ENCODE measurements at regions not wholly inside any gene's neighbourhood (a gene's known extent, or its start where the extent isn't known, plus 50 kb on each side); places are given as distances from the start of the nearest gene placed in this dataset.

DNA sequence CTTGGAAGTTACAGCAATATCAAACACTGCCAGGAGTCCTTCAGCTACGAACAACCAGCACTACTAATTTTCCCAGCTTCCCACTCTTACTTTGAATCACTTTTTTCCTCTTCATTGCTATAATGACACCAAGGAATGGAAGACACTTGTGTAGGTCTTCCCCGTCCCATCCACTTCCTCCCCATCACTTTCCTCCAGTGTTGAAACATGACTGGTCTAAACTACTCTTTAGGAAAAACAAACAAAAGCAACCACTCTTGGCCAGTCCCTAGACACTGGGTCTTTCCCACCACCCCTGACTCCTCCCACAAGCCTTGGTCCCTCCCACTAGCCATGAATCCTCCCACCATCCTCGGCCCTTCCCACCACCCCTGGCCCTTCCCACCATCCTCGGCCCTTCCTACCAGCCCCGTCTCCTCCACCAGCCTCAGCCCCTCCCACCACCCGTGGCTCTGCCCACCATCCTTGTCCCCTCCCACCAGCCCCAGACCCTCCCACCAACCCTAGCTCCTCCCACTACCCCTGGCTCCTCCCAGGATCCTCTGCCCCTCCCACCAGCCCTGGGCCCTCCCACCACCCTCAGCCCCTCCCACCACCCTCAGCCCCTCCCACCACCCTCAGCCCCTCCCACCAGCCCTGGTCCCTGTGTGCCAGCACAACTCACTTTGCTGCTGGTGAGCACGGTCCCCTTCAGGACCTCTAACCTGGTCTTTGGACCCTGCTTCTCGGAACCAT, 68.5 kb downstream of the CXCL12 start:
- Histone ChIP-seq H3K27me3 (replicated peaks in 1 of 7) (peaks cover 0 to 23% (median 0%) of the 10 kb centered on the region in 7 donors), H3K9me3 (no peaks in the 10 kb centered on the region), H3K27ac (no peak overlapping the region), H3K4me1 (peaks cover 0 to 11% (median 2%) of the 10 kb centered on the region in 6 donors), H3K4me3 (no peak overlapping the region), H3K36me3 (no peaks in the 10 kb centered on the region)
- WGBS, 5 donors = 75 to 87% (median 82%) methylated on average over 8 of the region's 8 CpGs
- intact Hi-C loops (cut with DNase I; ENCODE audit: low total_unique reads) = loop anchor here (10.0 kb wide), 1 partner anchor 632 kb away; no protein-coding TSS in a partner anchor
- TF ChIP-seq, protein P1, sequence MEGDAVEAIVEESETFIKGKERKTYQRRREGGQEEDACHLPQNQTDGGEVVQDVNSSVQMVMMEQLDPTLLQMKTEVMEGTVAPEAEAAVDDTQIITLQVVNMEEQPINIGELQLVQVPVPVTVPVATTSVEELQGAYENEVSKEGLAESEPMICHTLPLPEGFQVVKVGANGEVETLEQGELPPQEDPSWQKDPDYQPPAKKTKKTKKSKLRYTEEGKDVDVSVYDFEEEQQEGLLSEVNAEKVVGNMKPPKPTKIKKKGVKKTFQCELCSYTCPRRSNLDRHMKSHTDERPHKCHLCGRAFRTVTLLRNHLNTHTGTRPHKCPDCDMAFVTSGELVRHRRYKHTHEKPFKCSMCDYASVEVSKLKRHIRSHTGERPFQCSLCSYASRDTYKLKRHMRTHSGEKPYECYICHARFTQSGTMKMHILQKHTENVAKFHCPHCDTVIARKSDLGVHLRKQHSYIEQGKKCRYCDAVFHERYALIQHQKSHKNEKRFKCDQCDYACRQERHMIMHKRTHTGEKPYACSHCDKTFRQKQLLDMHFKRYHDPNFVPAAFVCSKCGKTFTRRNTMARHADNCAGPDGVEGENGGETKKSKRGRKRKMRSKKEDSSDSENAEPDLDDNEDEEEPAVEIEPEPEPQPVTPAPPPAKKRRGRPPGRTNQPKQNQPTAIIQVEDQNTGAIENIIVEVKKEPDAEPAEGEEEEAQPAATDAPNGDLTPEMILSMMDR (IDR thresholded peaks at IDR 0.05 in 8 of 11, conservative IDR thresholded peaks at IDR 0.05 in 3 of 11) = no peak
- no peak for TF ChIP-seq POLR2A (IDR thresholded peaks at IDR 0.05)
- TF ChIP-seq POLR2AphosphoS5 (IDR thresholded peaks at IDR 0.05) = no peak
- no peak for DNase-seq

DNA sequence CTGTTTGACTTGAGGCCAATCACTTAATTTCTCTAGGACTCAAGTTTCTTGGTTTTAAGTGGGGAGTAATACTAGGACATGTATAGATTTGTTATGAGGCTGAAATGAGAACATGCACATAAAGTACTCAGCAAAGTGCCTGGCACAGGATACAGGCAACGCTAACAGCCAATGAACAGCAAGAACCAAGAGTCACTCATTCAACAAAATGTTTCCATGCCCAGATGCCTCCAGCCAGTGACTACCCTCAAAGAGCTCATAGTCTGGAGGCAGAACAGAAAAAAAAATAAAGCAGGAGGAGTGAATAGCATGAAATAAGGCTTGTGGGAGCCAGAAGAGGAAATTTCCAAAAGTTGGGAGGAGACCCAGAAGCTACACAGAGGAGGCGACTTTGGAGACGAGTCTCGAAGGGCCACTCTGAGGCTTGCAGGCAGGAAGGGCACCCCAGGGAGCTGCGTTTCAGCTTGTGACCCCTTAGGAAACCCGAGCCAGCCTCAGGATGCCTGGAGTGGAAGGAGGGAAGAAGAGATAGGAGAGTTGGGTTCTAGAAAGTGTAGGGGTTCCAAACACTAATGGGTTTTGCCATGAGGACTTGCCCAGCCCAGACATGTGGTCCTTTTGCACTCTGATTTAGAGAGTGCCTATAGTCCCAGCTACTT, 70.0 kb downstream of the CXCL12 start:
- H3K4me3 ChIP-seq = no peak overlapping the region
- peaks cover 0 to 38% (median 0%) of the 10 kb centered on the region in 7 donors for H3K27me3 ChIP-seq (replicated peaks in 1 of 7)
- no peak overlapping the region for H3K27ac ChIP-seq
- no peak for DNase-seq
- no peaks in the 10 kb centered on the region for H3K9me3 ChIP-seq
- H3K36me3 ChIP-seq = no peaks in the 10 kb centered on the region
- TF ChIP-seq POLR2AphosphoS5 (IDR thresholded peaks at IDR 0.05) (no peak), POLR2A (IDR thresholded peaks at IDR 0.05) (no peak)
- TF ChIP-seq, protein P1 (IDR thresholded peaks at IDR 0.05 in 8 of 11, conservative IDR thresholded peaks at IDR 0.05 in 3 of 11) = no peak
- 81 to 90% (median 86%) methylated on average over 6 of the region's 6 CpGs for WGBS, 5 donors
- intact Hi-C loops (cut with DNase I; ENCODE audit: low total_unique reads) = loop anchor here (10.0 kb wide), 1 partner anchor 630 kb away; no protein-coding TSS in a partner anchor
- peaks cover 3 to 20% (median 11%) of the 10 kb centered on the region in 6 donors for H3K4me1 ChIP-seq

DNA sequence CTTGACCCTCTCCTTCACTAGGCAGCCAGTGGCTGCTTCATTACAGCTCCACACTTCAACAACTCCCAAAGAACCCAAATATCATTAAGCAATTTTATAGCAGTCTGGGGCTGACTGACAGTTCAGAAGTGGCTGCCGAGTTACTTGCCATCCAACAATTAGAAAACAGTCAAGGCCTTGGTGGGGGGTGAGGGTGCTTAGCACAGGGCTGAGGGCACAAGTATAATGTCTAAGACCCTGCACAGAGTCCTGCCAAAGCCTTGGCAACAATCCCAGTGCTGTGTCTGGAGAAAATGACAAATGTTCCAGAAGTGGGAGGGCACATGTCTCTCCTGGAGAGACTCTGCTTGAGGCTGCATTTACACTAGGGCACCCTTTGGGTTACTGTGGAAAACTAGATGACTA, 71.1 kb downstream of the CXCL12 start:
- peaks cover 0 to 40% (median 0%) of the 10 kb centered on the region in 7 donors for H3K27me3 ChIP-seq (replicated peaks in 1 of 7)
- H3K36me3 ChIP-seq = no peaks in the 10 kb centered on the region
- peaks cover 3 to 20% (median 11%) of the 10 kb centered on the region in 6 donors for H3K4me1 ChIP-seq
- no peak for DNase-seq
- no peak overlapping the region for H3K27ac ChIP-seq
- H3K4me3 ChIP-seq = no peak overlapping the region
- 68 to 83% (median 81%) methylated on average over 1 of the region's 1 CpG for WGBS, 5 donors
- H3K9me3 ChIP-seq = no peaks in the 10 kb centered on the region
- intact Hi-C loops (cut with DNase I; ENCODE audit: low total_unique reads) = loop anchor here (10.0 kb wide), 1 partner anchor 629 kb away; no protein-coding TSS in a partner anchor
- TF ChIP-seq POLR2A (IDR thresholded peaks at IDR 0.05) (no peak), POLR2AphosphoS5 (IDR thresholded peaks at IDR 0.05) (no peak)
- TF ChIP-seq, protein P1 (IDR thresholded peaks at IDR 0.05 in 8 of 11, conservative IDR thresholded peaks at IDR 0.05 in 3 of 11) = no peak

DNA sequence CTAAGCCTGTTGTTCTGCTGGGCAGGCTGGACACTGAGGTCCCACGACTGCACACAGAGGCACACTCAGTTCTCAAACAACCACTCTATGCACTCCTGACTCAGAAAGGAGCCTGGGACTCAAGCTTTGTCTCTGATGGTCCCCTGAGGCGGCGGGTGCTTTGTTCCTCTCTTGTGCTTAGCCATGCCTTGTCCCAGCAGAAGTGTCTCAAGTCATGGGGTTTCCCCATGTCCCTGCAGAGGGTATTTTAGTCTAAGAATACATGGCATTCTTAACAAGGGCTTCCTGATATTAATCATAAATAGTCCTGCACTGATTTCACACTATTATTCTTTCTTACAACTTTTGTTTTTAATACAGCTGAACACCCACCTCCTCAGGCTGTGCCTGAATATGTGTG, 72.5 kb downstream of the CXCL12 start:
- TF ChIP-seq, protein P1 (IDR thresholded peaks at IDR 0.05 in 8 of 11, conservative IDR thresholded peaks at IDR 0.05 in 3 of 11) = no peak
- no peak for TF ChIP-seq POLR2A (IDR thresholded peaks at IDR 0.05)
- TF ChIP-seq POLR2AphosphoS5 (IDR thresholded peaks at IDR 0.05) = no peak
- H3K4me1 ChIP-seq = peaks cover 3 to 20% (median 11%) of the 10 kb centered on the region in 6 donors
- H3K27ac ChIP-seq = no peak overlapping the region
- H3K9me3 ChIP-seq = no peaks in the 10 kb centered on the region
- no peak for DNase-seq
- H3K4me3 ChIP-seq = no peak overlapping the region
- H3K36me3 ChIP-seq = no peaks in the 10 kb centered on the region
- 58 to 96% (median 68%) methylated on average over 2 to 3 of the region's 3 CpGs for WGBS, 5 donors
- intact Hi-C loops (cut with DNase I; ENCODE audit: low total_unique reads) = loop anchor here (10.0 kb wide), 1 partner anchor 628 kb away; no protein-coding TSS in a partner anchor
- H3K27me3 ChIP-seq (replicated peaks in 1 of 7) = peaks cover 0 to 40% (median 0%) of the 10 kb centered on the region in 7 donors
